SW 1271 (cell line): ENCODE measurements at regions not wholly inside any gene's neighbourhood (a gene's known extent, or its start where the extent isn't known, plus 50 kb on each side); places are given as distances from the start of the nearest gene placed in this dataset.

Experiments
- DNase-seq, 2 experiments: peaks; one replicate each; lab custom pipeline; 2025; lab: John Stamatoyannopoulos, UW

DNA sequence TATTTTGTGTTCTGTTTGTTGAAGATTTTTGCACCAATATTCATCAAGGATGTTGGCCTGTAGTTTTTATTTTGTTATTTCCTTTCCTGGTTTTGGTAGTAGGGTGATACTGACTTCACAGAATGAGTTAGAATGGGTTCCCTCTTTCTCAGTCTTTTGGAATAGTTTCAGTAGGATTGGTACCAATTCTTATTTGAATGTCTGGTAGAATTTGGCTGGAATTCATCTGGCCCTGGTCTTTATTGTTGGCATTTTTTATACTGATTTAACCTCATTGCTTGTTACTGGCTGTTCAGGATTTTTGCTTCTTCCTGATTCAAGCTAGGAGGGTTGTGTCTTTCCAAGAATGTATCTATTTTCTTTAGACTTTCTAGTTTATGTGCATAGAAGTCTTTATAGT is 263.7 kb downstream of the SOX11 start:
- DNase-seq, result no peak

DNA sequence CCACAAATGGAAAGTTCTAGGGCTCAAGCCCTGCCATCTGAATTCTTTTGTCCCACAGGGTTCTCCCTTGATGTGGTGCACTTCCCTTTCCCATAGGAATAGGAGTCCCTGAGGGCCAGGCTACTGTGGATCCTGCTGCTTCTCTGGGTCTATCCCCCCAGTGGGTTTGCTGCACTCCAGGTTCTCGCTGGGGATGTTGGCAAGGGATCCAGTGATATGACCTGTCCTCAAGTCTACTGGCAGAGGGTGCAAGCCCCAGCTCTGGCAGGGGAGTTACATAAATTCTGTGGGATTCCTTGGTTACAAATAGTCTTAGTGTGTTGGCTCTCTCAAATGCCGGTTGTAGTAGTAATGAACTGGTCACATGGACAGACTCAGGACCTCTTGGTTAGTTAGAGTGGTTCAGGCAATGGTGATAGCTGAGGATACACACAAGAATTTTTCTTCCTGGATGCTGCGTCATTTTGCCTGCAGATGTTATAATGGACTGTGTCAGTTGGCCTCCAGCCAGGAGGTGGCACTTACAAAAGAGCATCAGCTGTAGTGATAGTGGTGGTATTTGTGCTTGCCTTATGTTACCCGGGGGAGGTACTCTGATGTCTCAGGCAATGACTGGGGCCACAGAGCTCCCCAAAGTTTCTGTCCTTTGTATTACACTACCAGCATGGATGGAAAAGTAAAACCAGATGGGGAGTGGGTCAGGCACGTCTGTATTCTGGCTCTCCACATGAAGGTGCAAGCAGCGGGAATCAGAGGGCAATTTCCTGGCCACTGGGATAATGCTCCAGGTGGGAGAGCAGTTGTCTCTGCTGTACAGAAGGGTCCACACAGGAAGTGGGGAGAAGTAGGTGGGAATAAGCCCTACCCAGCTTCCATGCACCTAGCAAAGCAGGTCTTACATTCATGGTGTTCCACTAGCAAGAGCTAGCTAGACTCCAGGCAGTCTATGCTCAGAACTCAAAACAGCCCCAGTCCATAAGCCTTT is 267.9 kb downstream of the SOX11 start:
- DNase-seq, result no peak

DNA sequence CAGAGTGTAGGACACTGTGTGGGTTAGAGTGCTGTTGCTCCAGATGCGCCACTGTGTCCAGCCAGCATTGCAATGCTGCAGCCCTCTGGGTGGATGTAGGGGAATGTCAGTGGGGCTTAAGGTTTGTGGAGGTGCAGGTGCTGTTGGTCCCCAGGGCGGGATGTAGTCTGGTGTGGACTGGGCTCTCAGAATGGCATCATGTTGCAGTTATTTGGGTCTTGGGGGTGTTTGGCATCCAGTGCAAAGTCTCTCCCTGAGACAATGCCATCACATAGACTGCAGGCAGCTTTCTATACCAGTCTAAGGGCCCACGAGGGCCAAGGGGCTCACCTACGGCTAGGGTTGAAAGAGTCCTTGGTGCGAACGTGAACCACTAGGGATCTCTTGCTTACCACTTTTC is 275.3 kb downstream of the SOX11 start:
- DNase-seq, result no peak

DNA sequence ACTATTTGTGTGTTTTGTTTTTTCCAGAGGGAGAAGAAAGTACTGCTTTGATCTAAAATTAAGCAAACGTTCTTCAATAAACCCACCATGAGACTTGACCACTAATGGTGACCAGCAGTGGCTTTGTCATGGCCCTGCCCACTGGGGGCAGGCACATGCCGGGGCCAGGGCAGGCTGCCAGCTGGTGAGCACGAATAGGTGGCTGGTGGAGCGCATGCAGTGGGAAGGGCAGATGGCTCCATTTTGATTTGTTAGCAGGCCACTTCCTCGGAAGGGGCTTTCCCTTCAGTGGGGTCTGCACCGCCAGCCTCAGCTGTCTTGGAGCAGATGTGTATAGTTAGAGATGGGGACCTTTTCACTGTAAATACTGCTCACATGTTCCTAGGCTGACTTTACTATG is 277.1 kb downstream of the SOX11 start:
- no peak for DNase-seq

DNA sequence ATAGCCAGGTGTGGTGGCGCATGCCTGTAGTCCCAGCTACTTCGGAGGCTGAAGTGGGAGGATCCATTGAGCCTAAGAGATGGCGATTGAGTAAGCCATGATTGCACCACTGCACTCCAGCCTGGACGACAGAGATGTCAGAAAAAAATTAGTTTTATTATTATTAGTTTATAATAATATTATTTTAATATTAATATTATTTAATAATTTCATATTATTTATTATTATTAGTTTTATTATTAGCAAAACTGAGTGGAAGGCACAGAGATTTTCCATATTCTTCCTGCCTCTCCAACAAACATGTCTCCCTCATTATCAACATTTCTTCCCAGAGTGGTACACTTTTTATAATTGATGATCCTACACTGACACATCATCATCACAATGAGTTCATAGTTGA is 278.2 kb downstream of the SOX11 start:
- DNase-seq, result no peak

DNA sequence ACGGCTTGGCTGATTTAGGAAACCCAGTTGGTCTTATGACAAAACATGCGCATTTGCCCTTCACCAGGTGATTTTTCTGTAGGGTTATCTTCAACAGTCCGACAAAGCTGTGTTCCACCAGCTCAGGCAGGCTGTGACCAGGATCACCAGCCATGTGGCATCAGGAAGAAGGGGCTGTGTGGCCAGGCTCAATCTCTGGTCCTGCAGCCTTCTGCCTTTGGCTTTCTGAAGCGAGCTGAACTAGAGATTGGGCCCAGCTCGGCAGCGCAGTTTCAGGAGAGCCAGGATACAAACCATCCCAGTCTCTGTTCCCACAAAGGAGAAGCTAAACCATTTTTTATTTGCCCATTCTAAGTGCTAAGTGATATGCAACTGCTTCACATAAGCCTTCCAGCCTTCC is 282.3 kb downstream of the SOX11 start:
- no peak for DNase-seq

DNA sequence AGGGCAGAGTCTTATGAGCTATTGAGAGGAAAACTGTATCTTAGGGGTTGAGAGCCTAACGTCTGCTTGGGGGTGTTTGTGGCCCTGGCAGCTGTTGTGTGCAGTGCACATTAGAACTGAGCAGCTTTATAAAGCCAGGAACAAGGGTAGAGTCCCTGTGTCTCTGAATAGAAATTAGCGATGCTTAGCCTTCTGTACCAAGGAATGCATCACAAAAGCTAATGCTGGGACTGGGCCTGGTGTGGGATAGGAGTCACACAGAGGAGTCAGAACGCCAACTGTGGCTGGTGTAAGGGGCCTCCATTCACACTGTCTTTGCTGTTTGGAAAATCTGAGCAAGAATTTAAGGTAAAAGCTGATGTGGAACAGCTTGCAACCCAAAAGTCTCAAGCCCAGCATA is 283.2 kb downstream of the SOX11 start:
- no peak for DNase-seq

DNA sequence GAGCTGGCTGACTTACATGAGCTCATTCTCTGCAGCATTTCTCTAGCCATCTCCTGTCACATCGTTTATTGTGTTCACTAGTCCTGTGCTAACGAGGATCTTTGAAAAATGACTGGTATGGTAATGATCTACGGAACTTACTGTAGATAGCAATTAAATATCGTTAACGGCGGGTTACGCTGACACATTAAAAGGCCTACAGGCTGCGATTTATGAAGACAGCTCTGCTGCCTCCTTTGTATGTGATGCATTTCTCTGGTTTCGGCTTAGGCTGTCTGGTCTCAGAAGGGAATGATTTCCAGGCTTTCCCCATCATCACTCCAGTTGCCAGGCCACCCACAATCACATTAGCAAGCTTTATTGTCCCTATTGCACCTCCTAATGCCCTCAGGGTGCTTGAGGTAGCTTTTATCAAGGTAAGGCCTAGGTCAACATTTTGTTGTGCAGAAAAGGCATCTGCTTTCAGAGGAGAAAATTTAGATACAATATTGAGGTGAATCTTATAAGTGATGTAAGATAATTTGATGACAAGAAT is 284.4 kb downstream of the SOX11 start:
- DNase-seq, result no peak

DNA sequence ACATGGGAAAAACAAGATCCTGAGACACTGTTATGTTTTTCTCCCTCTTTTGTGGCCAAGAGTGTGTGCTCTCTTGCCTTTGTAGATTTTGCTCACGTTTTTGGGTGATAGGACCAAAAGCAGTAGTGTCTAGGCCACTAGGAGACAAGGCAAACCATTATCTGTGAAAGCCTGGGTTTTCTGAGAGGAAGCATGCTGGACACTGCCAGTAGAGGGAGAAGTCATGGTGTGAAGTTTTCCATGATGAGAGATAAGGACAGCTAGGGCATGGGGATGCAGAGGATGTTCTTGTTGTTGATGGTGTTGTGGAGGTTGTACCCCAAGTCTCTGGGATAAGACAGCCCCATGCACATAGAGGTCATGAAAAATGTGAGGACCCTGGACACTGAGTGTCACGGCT is 285.3 kb downstream of the SOX11 start:
- no peak for DNase-seq

DNA sequence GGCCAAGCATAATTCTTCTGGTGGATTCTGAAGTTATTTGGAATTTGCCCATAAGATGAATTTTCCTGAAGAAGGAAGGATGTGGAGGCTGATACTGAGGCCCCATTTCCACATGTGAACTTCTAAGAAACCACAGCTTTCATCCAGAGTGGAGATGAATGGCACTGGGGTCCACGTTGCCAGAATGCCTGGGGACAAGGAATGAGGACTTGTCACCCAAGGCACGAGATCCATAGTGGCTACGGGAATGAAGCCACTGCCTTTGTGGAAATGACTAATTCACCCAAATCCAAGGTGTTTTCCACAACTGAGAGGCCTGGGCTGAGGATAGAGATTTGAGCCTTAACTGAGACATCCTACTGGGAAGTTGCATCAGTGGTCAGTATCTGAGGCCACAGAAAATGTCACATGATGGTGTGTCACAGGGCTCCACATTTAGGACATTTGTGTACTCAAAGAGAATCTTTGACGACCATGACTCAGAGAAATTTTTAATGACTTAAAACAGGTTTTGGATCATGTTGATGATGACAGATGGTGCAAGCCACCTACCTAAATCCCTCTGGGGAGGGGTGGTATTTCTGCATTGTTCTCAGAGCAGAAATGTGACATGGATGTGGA is 286.1 kb downstream of the SOX11 start:
- no peak for DNase-seq

DNA sequence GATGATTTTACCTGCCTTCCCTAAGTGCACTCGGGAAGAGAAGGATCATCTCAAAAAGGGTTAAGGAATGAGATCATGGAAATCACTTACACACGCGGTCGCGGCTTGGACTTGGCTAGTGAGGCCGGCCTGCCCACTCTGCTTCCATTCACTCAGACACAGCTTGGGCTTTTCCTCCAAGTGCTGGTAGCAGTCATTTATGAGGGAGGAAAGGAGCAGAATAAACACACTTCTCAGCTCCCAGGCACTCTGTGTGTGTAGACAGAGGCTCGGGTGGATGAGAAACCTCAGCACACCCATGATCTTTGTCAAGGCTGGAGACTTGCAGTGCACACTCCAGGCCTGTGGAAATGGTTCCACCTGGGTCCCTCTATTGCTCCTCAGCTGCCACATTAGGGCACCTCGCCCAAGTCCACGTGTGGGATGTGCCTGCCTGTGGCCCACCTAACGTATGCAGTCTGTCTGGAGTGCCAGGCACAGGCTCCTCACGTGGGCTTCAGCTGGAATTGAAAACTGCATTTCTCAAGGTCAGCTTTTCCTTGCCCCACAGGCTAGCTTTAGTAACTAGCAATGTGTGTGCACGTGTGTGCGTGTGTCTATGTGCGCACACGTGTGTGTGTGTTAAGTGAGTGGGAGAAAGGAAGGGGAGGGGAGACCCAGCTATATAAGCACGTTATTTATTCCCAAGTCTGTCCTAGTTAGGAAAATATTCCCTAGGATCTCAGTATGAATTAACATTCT is 288.4 kb downstream of the SOX11 start:
- no peak for DNase-seq

DNA sequence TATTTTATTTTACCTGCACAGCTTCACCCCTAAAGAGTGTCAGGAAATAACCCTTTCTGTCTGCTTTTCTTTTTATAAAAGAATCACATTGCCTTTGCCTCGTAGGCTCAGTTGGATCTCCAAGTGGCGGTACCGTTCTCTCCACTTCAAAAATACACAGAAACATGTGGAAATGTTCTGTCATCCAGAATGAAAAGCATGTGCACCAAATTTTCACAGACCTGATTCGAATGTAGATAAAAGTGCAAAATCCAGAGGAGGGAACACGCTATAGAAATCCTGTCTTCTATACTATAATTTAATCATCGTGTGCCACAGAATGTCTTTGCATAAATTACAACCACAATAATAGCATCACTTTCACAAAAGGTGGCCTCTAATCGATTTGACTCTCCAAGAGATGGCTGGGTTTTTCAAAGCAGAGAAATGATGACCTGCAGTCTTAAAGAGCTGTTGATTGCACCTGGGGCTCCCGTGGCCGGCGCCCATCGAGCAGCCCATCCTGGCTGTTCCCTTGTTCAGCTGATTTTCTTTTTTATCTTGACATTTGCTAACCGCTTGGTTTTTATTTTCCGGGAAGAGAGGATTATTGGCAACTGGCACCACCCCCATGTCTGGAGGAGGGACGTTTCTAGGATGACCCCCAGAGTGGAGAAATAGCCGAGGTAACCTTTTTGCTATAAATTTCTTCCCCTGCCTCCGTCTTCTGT is 290.2 kb downstream of the SOX11 start:
- DNase-seq, result no peak

DNA sequence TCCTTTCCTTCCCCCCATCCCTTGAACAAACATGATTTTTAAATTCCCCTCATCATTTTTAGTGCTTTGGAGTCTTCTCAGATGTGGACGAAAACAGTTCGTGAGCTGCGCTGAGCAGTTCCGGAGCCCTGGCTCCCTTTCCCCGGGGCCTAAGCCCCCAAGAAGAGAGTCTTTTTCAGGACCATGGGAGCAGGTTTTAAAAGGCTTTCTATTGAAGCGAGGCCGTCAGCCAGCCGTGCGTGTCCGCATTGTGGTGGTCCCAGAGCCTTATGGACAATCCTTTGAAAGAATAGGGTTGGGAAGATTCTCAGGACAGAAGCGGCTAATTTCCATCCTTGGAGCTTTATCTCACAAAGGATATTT is 290.7 kb downstream of the SOX11 start:
- no peak for DNase-seq

DNA sequence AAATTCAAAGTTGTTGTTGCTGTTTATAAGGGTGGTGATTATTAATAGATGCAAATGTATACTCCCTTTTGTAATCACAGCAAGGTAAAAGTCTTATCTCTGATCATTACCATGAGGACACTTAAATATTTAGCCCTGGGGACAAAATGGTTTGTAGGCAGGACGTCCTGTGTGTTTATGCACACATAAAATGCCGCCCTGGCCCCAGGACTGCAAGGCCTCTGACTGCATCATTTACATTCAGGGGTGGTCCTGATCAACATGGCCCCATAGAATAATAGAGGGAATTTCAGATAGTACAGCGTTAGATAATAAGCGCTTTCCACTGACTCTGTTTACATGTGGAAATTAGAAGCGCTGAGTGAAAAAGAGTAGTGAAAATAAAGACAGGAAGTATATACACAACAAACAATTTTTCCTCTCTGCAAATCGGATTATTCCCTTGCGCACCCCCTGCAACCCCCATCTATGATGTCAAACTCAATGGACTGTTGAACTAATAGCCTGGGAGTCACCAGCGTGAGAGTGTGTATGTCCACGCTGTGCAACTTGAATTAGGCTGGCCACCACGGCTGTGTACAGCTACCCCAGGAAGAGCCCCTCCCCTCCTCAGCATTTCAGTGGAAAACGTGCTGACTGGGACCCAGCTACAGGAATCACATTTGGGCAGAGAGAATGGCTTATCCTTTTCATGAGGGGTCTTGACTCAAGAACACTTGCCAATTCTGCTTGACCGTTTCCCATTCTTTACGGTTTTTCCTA is 291.5 kb downstream of the SOX11 start:
- DNase-seq, result no peak

DNA sequence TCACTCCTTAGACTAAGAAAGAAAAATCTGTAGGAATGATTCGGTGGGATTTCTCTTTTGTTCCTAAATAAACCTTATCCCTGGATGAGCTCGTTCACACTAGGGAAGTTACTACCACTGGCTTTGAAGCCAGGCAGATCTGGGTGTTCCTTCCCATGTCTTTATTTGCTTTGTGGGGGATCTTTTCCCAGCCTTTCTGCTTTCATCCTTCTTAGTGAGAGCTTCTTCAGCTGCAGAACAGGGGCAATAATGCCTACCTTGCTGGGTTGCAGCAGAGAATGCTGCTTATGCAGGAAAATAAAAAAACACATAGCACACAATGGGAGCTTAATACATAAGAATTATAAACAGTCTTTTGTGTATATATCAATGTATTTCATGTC is 292.1 kb downstream of the SOX11 start:
- DNase-seq, result no peak

DNA sequence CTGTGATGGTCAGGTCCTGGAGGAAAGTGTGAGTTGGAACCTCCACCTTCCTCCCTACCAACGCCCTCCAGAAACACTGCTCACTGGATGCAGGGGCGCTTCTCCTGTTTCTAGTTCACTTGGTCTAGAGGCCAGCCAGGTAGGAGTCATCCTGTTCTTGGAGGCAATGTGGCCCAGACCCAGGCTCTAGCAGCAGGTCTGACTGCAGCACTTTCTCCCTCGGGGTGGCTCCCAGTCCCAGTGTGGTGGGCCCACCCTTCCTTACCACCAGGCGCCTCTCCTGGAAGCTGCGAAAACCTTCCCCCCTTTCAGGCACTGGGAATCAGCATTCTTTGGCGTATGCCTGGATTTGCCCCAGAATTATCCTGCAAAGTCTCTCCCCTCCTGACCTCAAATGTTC is 292.8 kb downstream of the SOX11 start:
- DNase-seq, result no peak

DNA sequence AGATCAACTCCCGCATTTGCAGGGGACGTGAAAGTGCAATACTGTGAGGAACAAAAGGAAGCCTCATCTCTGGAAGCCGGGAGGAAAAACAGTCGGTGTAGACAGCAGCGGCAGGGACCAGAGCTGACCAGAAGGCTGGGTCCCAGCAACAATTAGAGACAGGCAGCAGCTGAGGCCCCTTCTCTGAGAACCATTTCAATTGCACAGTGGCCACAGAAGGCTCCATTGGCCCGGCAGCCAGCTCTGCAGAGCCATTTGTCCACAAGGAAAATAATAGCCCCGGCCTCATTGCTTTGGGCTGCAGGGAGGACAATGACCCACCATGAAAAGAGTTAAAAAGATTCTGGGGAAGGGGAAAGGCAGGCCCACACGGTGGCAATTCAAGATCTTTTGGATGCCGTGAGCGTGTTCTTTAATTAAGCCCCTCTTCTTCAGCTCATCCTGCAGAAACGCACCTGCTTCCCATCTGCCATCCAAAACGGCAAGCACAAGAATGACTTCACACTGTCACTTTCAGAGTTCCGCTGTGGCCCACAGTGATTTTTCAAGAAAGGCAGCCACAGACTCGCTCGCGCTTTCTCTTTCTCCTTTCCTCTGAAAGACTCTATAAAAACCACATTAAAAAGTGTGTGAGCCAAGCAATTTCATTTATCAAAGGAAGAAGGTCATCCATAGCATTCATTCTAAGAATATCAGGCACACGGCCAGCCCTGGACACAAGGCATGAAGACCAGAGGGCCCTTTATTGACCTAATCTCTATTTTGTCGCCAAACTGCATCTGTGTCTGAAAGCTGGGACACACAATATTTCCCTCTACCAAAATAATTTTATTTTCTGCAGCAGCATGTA is 293.6 kb downstream of the SOX11 start:
- DNase-seq, result no peak

DNA sequence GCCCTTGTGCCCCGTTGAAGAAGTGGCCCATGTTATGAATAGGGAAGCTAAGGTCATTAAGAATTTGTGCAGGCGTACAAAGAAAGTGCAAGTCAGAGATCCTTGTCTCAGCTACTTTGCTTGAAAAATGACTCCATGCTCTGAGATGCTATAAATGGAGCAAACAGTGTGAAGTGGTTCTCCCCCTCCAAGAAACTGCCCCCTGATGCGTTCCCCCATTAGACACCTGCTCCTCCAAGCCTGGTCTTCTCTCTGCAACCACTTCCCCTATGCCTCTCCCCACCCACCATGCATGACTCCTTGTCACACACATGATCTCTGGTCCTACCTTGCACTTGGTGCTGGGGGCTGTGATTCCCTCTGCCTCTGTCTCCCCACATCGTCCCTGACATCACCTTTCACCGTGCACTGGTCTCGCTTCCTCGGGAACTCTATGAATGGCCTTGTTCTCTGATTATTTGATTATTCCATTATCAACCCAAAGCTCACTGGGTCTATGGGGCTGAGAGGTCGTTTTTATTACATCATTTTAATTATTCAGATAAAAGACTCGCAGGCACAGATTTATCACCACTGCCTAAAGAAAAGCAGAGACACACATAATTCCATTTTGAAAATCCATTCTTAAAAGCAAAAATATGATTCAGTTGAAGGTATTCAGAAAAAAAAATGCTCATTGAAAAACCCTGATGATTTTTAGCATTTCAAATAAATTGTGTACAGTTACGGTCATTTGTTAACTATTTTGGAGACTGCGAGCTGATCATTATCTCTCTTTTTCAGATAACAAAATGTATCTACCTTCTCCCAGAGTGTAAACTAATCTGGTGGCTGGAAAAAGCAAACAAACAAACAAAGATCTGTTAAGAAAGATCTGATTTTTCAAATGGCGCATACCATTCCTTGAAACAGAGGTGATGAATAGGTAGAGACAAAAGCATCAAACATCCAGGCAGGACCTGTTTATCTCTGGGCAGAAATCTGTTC is 294.9 kb downstream of the SOX11 start:
- no peak for DNase-seq

DNA sequence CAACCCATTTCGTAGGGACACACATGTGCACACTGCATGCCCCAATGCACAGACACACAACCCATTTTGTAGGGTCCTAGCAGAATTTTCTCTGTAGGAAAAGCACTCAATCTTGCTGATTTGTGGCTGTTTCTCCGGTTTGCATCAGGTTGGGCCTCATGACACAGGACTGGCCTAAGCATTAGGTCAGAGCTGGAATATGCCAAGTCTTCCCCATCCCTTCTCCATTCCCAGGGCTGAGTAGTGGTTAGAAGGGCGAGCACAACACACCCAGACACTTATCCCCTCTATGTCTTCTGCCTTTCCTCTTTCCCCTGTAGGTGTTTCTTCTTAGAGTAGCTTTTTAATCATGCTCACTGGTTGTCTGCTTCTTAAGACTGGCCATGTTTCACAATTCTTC is 295.9 kb downstream of the SOX11 start:
- DNase-seq, result no peak
